ENCODE measurements at regions not wholly inside any gene's neighbourhood (a gene's known extent, or its start where the extent isn't known, plus 50 kb on each side); places are given as distances from the start of the nearest gene placed in this dataset.

DNA sequence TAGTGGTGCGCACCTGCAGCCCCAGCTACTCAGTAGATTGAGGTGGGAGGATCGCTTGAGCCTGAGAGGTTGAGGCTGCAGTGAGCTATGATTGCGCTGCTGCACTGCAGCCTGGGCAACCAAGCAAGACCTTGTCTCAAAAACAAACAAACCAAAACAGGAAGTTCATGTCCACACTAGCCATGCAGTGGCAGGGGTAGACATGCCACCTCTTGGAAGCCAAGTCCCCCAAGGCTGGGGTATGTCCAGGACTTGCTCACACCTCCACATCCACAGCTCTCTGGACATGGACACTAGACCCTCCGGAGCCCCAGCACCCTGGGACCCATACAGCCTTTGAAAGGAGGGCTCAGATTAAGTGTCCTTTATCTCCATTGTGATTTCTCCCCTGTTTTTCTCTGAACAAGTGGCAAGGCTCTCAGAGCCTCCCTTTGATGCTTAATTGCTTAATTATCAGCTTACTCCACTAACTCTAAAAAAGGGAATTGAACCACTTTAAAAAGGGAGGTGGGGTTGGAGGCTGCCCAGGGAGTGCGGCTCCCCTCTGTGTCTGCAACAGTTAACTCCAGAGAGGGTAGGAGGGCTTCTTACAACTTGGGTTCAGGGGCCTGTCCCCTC, 424.6 kb upstream of the C16orf82 start:
- ATAC-seq (ENCODE audit: poor library complexity) (no peak), DNase-seq (no peak)
- H3K36me3 ChIP-seq (ENCODE audit: insufficient read depth, low read length): no peaks in the 10 kb centered on the region
- intact Hi-C loops (cut with DNase I, micrococcal nuclease): no loop called here
- Mint-ChIP-seq H3K9me3 (no peaks in the 10 kb centered on the region), H3K4me1 (ENCODE audit: low read depth) (no peaks in the 10 kb centered on the region), H3K36me3 (ENCODE audit: low read depth) (no peaks in the 10 kb centered on the region), H3K27ac (no peak overlapping the region), H3K27me3 (peaks cover 5% of the 10 kb centered on the region), H3K4me3 (no peak overlapping the region)
- TF ChIP-seq, protein P1, sequence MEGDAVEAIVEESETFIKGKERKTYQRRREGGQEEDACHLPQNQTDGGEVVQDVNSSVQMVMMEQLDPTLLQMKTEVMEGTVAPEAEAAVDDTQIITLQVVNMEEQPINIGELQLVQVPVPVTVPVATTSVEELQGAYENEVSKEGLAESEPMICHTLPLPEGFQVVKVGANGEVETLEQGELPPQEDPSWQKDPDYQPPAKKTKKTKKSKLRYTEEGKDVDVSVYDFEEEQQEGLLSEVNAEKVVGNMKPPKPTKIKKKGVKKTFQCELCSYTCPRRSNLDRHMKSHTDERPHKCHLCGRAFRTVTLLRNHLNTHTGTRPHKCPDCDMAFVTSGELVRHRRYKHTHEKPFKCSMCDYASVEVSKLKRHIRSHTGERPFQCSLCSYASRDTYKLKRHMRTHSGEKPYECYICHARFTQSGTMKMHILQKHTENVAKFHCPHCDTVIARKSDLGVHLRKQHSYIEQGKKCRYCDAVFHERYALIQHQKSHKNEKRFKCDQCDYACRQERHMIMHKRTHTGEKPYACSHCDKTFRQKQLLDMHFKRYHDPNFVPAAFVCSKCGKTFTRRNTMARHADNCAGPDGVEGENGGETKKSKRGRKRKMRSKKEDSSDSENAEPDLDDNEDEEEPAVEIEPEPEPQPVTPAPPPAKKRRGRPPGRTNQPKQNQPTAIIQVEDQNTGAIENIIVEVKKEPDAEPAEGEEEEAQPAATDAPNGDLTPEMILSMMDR (IDR thresholded peaks at IDR 0.05): no peak
- H3K4me3 ChIP-seq (ENCODE audit: low read length): no peak overlapping the region
- ChIA-PET CTCF (no interaction called here), POLR2A (no interaction called here)
- H3K27me3 ChIP-seq (ENCODE audit: control insufficient read depth in 1 of 2, insufficient read depth in 2 of 2, low read length in 2 of 2): no peaks in the 10 kb centered on the region
- H3K27ac ChIP-seq (ENCODE audit: low read depth in 1 of 2, low read length in 2 of 2): no peak overlapping the region
- peaks cover 5% of the 10 kb centered on the region for H3K4me1 ChIP-seq (ENCODE audit: insufficient read depth, low read length)
- H3K9me3 ChIP-seq (ENCODE audit: control insufficient read depth in 1 of 2, insufficient read depth in 1 of 2, low read length in 2 of 2): no peaks in the 10 kb centered on the region

DNA sequence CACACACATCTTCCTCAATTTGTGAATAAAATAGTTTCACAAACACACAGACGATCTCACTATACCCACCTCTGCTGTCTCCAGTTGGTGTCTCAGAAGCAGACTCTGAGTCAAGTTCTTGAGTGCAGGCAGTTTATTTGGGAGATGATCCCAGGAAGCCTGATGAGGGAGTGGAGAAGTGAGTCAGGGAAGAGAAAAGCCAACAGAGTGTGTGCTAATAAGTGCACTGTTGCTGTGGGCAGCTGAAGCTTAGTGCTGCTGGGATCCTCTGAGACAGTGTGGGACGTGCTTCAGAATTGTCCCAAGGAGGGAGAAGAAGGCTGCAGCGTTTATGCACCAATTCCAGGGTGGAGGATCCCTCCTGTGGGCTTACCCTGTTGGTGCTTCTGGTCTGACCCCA, 423.2 kb upstream of the C16orf82 start:
- H3K4me1 Mint-ChIP-seq (ENCODE audit: low read depth): no peaks in the 10 kb centered on the region
- peaks cover 13% of the 10 kb centered on the region for H3K27me3 Mint-ChIP-seq
- H3K4me1 ChIP-seq (ENCODE audit: insufficient read depth, low read length): peaks cover 5% of the 10 kb centered on the region
- intact Hi-C loops (cut with DNase I, micrococcal nuclease): no loop called here
- no peaks in the 10 kb centered on the region for H3K27me3 ChIP-seq (ENCODE audit: control insufficient read depth in 1 of 2, insufficient read depth in 2 of 2, low read length in 2 of 2)
- ChIA-PET POLR2A (no interaction called here), CTCF (no interaction called here)
- H3K36me3 Mint-ChIP-seq (ENCODE audit: low read depth): no peaks in the 10 kb centered on the region
- no peak overlapping the region for H3K27ac ChIP-seq (ENCODE audit: low read depth in 1 of 2, low read length in 2 of 2)
- H3K9me3 ChIP-seq (ENCODE audit: control insufficient read depth in 1 of 2, insufficient read depth in 1 of 2, low read length in 2 of 2): no peaks in the 10 kb centered on the region
- H3K4me3 ChIP-seq (ENCODE audit: low read length): no peak overlapping the region
- H3K9me3 Mint-ChIP-seq: no peaks in the 10 kb centered on the region
- H3K27ac Mint-ChIP-seq: no peak overlapping the region
- ATAC-seq (ENCODE audit: poor library complexity): no peak
- no peak overlapping the region for H3K4me3 Mint-ChIP-seq
- no peak for DNase-seq
- TF ChIP-seq, protein P1 (IDR thresholded peaks at IDR 0.05): no peak
- no peaks in the 10 kb centered on the region for H3K36me3 ChIP-seq (ENCODE audit: insufficient read depth, low read length)

DNA sequence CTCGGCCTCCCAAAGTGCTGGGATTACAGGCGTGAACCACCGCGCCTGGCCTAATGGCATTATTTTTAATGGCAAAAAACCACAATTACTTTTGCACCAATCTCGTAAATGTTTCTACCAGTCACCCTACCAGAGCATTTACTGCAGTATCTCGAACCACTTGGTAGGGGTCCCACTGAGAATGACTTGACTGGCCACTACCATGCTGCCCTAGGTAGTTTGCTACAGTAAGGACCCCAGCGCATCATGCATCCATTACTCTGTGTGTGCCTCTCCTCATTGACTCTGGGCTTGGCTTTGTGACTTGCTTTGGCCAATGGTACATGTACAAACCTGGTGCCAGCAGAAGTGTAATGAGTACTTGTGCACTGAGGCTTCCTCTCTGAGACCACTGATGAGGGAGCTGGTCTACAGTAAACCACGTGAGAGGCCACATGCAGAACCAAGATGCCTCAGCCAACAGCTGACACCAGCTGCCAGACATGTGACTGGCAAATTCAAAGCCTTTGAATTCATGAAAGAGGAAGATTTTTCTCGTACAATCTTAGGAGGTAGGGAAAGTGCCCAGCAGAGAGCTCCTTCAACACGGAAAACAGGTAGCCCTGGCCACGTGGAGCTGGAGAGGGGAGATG, 421.7 kb upstream of the C16orf82 start:
- intact Hi-C loops (cut with DNase I, micrococcal nuclease): no loop called here
- DNase-seq (peak in 1 of 14 experiments; percentile 31), ATAC-seq (ENCODE audit: poor library complexity) (no peak)
- ChIA-PET POLR2A (no interaction called here), CTCF (interaction anchor here (1.5 kb wide), 2 partner anchors 12 to 60 kb away, joined by 3 to 4 read pairs; no protein-coding TSS in a partner anchor)
- no peaks in the 10 kb centered on the region for H3K27me3 ChIP-seq (ENCODE audit: control insufficient read depth in 1 of 2, insufficient read depth in 2 of 2, low read length in 2 of 2)
- Mint-ChIP-seq H3K27me3 (peaks cover 18% of the 10 kb centered on the region), H3K27ac (no peak overlapping the region), H3K4me1 (ENCODE audit: low read depth) (no peaks in the 10 kb centered on the region), H3K9me3 (no peaks in the 10 kb centered on the region), H3K4me3 (no peak overlapping the region), H3K36me3 (ENCODE audit: low read depth) (no peaks in the 10 kb centered on the region)
- H3K27ac ChIP-seq (ENCODE audit: low read depth in 1 of 2, low read length in 2 of 2): no peak overlapping the region
- no peaks in the 10 kb centered on the region for H3K36me3 ChIP-seq (ENCODE audit: insufficient read depth, low read length)
- peaks cover 5% of the 10 kb centered on the region for H3K4me1 ChIP-seq (ENCODE audit: insufficient read depth, low read length)
- TF ChIP-seq, protein P1 (IDR thresholded peaks at IDR 0.05): no peak
- no peak overlapping the region for H3K4me3 ChIP-seq (ENCODE audit: low read length)
- H3K9me3 ChIP-seq (ENCODE audit: control insufficient read depth in 1 of 2, insufficient read depth in 1 of 2, low read length in 2 of 2): no peaks in the 10 kb centered on the region
